LNCAP (cell line): ENCODE measurements at regions not wholly inside any gene's neighbourhood (a gene's known extent, or its start where the extent isn't known, plus 50 kb on each side); places are given as distances from the start of the nearest gene placed in this dataset.

Source experiments
- TF ChIP-seq, protein P1 (sequence below): fragments of 450-650 bp; IDR thresholded peaks from 2 replicates; pipeline ENCODE4 v1.5.1; 2017; ENCODE audit warnings: mild to moderate bottlenecking

DNA sequence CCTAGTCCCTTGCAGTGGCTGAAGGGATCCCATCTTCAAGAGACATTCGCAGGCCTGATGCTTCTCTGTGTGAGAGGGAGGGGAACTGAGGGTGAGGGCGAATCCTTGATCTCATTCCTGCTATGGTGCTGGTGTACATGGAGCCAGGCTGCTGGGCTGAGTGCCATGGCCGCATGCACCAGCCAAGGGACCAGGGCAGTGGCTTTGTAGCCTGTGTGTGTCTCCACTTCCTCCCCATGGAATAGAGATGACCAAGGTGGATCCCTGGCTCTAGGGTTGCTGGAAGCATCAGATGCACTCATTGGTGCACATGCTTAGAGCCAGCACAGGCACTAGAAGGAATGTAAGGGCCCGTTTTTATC lies 195.0 kb downstream of the FOXL1 start:
- TF ChIP-seq, protein P1, sequence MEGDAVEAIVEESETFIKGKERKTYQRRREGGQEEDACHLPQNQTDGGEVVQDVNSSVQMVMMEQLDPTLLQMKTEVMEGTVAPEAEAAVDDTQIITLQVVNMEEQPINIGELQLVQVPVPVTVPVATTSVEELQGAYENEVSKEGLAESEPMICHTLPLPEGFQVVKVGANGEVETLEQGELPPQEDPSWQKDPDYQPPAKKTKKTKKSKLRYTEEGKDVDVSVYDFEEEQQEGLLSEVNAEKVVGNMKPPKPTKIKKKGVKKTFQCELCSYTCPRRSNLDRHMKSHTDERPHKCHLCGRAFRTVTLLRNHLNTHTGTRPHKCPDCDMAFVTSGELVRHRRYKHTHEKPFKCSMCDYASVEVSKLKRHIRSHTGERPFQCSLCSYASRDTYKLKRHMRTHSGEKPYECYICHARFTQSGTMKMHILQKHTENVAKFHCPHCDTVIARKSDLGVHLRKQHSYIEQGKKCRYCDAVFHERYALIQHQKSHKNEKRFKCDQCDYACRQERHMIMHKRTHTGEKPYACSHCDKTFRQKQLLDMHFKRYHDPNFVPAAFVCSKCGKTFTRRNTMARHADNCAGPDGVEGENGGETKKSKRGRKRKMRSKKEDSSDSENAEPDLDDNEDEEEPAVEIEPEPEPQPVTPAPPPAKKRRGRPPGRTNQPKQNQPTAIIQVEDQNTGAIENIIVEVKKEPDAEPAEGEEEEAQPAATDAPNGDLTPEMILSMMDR: no peak

DNA sequence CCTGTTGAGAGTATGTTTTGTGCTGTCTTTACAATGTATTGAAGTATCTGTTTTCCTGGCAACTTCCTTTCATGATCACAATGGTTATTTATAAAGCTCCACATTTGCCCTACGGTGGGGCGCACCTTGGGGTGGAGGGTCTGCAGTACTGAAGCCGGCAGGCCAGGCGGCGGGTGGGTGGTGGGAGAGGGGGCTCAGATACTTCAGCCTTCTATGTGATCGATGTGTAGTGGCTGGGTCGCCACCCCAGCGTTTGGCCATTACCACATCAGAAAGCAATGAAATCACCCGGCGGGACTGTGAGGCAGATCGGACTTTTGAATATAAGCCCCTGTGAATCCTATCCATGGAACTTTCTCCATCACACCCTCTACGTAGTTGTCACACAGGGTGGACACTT lies 196.6 kb downstream of the FOXL1 start:
- TF ChIP-seq, protein P1: no peak

- TF ChIP-seq, protein P1: no peak
Measured at GRCh38 chr16:86775511-86775921, 197.2 kb downstream of the FOXL1 start.

- TF ChIP-seq, protein P1: no peak
Measured at GRCh38 chr16:86777381-86777946, 199.1 kb downstream of the FOXL1 start.

- TF ChIP-seq, protein P1: no peak
Measured at GRCh38 chr16:86778108-86778745, 199.9 kb downstream of the FOXL1 start.

DNA sequence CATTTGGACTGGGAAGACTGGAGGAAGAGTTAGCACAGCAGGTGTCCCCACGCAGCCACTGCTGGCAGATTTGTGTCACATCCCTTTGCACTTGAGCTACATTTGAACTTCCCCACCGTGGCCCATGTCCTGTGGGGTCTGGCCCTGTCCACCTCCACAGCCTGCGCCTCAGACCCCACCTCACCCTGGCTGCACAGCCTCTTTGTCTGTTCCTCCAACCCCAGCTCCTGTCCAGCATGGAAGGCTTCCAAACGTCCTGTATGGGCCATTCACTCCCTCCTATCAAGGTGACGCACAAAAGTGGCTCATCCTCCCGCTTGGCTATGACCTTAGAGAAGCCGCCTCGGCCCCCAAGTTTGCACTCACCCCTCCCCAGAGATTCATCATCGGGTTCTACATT lies 200.6 kb downstream of the FOXL1 start:
- TF ChIP-seq, protein P1: no peak

DNA sequence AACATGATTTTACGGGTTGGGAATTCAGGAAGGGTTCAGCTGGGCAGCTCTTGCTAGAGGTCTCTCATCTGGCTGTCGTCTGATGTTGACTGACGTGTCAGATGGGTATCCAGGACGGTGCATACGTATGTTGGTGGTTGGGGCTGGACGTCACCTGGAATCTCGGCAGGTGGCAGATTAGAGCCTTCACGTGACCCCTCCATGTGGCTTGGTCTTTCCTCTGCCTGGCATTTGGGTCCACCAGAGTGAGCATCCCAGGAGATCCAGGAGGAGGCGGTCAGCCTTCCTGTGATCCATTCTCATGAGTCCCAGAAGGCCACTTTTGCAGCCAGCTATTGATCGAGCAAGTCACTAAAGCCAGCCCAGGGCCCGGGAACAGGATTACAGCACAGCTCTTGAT lies 202.7 kb downstream of the FOXL1 start:
- TF ChIP-seq, protein P1: no peak
